SH-SY5Y (cell line): ENCODE measurements at regions not wholly inside any gene's neighbourhood (a gene's known extent, or its start where the extent isn't known, plus 50 kb on each side); places are given as distances from the start of the nearest gene placed in this dataset.

Experiments
- GATA2 ChIP-seq: IDR thresholded peaks from 2 replicates; pipeline ENCODE4 v1.6.1; 2011; ENCODE audit warnings: mild to moderate bottlenecking, low read depth, low read length
- GATA3 ChIP-seq: IDR thresholded peaks from 2 replicates; pipeline ENCODE4 v1.6.1; 2011; ENCODE audit warnings: low read depth, mild to moderate bottlenecking, low read length, moderate library complexity

DNA sequence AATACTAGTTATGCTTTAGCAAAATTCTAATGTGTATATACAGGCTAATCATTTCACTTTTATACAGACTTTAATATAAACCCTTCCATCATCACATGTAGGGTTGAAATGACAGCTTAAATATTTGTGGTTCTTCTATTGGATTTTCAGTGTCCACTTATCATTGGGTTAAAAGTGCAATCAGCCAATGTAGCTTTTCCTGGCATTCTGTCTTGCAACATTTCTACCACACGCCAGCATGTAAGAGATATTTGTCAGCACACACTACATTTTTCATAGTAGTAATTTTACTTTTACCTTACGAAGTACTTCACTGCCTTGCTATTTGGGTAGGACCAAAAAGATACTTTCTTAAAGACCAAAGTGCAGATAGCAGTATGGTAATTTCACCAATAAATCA, 252.0 kb downstream of the TBX18 start:
- TF ChIP-seq GATA3 = no peak
- TF ChIP-seq GATA2 = no peak
